HEK293T (cell line): ENCODE measurements at regions not wholly inside any gene's neighbourhood (a gene's known extent, or its start where the extent isn't known, plus 50 kb on each side); places are given as distances from the start of the nearest gene placed in this dataset.

Experiments
- ARNT ChIP-seq: fragments of 450-650 bp; IDR thresholded peaks from 2 replicates; pipeline ENCODE4 v1.6.1; 2017; ENCODE audit warnings: mild to moderate bottlenecking
- BHLHE40 ChIP-seq: fragments of 450-650 bp; IDR thresholded peaks from 2 replicates; pipeline ENCODE4 v1.6.1; 2016; ENCODE audit warnings: mild to moderate bottlenecking, moderate library complexity, borderline replicate concordance
- ELF4 ChIP-seq: fragments of 450-650 bp; IDR thresholded peaks from 2 replicates; pipeline ENCODE4 v1.6.1; 2017; ENCODE audit warnings: antibody characterized with exemption
- FOXK2 ChIP-seq: fragments of 450-650 bp; IDR thresholded peaks from 2 replicates; pipeline ENCODE4 v1.6.1; 2016; ENCODE audit warnings: mild to moderate bottlenecking
- FOXM1 ChIP-seq: fragments of 450-650 bp; IDR thresholded peaks from 2 replicates; pipeline ENCODE4 v1.6.1; 2017; ENCODE audit warnings: mild to moderate bottlenecking, borderline replicate concordance
- HDGF ChIP-seq: fragments of 450-650 bp; IDR thresholded peaks from 2 replicates; pipeline ENCODE4 v1.6.1; 2017; ENCODE audit warnings: antibody characterized with exemption, borderline replicate concordance
- L3MBTL2 ChIP-seq: fragments of 450-650 bp; conservative IDR thresholded peaks from 2 replicates; pipeline ENCODE4 v1.6.1; 2016; ENCODE audit warnings: mild to moderate bottlenecking
- LEF1 ChIP-seq: fragments of 450-650 bp; IDR thresholded peaks from 2 replicates; pipeline ENCODE4 v1.6.1; 2017; ENCODE audit warnings: mild to moderate bottlenecking, borderline replicate concordance
- NFRKB ChIP-seq: fragments of 450-650 bp; IDR thresholded peaks from 2 replicates; pipeline ENCODE4 v1.6.1; 2016; ENCODE audit warnings: mild to moderate bottlenecking, moderate library complexity
- SP1 ChIP-seq: fragments of 450-650 bp; IDR thresholded peaks from 2 replicates; pipeline ENCODE4 v1.6.1; 2017
- SUZ12 ChIP-seq: fragments of 450-650 bp; IDR thresholded peaks from 2 replicates; pipeline ENCODE4 v1.6.1; 2016; ENCODE audit warnings: mild to moderate bottlenecking
- TARDBP ChIP-seq: fragments of 450-650 bp; IDR thresholded peaks from 2 replicates; pipeline ENCODE4 v1.6.1; 2016
- ZNF384 ChIP-seq: fragments of 450-650 bp; IDR thresholded peaks from 2 replicates; pipeline ENCODE4 v1.6.1; 2016

- TF ChIP-seq SUZ12 (no peak), FOXK2 (no peak), TARDBP (no peak), NFRKB (no peak), BHLHE40 (no peak), L3MBTL2 (no peak), ARNT (no peak), FOXM1 (no peak), SP1 (no peak), ELF4 (no peak), HDGF (no peak), LEF1 (no peak), ZNF384 (no peak)
Measured at GRCh38 chr10:65751896-65752295, 1173.9 kb upstream of the LRRTM3 start.
